Mesendoderm (in vitro differentiated cells): ENCODE measurements at regions not wholly inside any gene's neighbourhood (a gene's known extent, or its start where the extent isn't known, plus 50 kb on each side); places are given as distances from the start of the nearest gene placed in this dataset.

Experiments used
- DNase-seq: peaks from one replicate; pipeline ENCODE4 v3.0.0; 2013
- H2AK5ac ChIP-seq: 2 replicates; pipeline ENCODE4 v1.6.1; 2013; ENCODE audit warnings: low read length, inconsistent platforms
- H2BK120ac ChIP-seq: 2 replicates; pipeline ENCODE4 v1.6.1; 2013; ENCODE audit warnings: low read depth, mild to moderate bottlenecking, low read length, moderate library complexity, mixed read lengths
- H2BK15ac ChIP-seq: replicated peaks from 2 replicates; pipeline ENCODE4 v1.6.1; 2013; ENCODE audit warnings: low read depth, mild to moderate bottlenecking, moderate library complexity
- H2BK5ac ChIP-seq: 2 replicates; pipeline ENCODE4 v1.6.1; 2013; ENCODE audit warnings: low read length, inconsistent platforms
- H3K18ac ChIP-seq: 2 replicates; pipeline ENCODE4 v1.6.1; 2013; ENCODE audit warnings: mild to moderate bottlenecking, low read length, mixed read lengths
- H3K23ac ChIP-seq: one replicate; pipeline ENCODE4 v1.6.1; 2013; ENCODE audit warnings: low read length
- H3K27ac ChIP-seq: 2 replicates; pipeline ENCODE4 v1.5.1; 2013; ENCODE audit warnings: low read depth, mild to moderate bottlenecking, inconsistent platforms, low read length, moderate library complexity
- H3K27me3 ChIP-seq: 2 replicates; pipeline ENCODE4 v1.6.1; 2013; ENCODE audit warnings: low read length, control low read depth, mild to moderate bottlenecking, inconsistent platforms; ENCODE audit not compliant: insufficient read depth, poor library complexity
- H3K36me3 ChIP-seq: 2 replicates; pipeline ENCODE4 v1.6.1; 2013; ENCODE audit warnings: low read length, inconsistent platforms; ENCODE audit not compliant: control insufficient read depth, insufficient read depth
- H3K4ac ChIP-seq: one replicate; pipeline ENCODE4 v1.6.1; 2013; ENCODE audit warnings: low read depth, mild to moderate bottlenecking, low read length, moderate library complexity
- H3K4me1 ChIP-seq: 2 replicates; pipeline ENCODE4 v1.6.1; 2013; ENCODE audit warnings: low read depth, low read length, inconsistent platforms; ENCODE audit not compliant: control insufficient read depth
- H3K4me2 ChIP-seq: 2 replicates; pipeline ENCODE4 v1.6.1; 2013; ENCODE audit warnings: low read length
- H3K4me3 ChIP-seq: 2 replicates; pipeline ENCODE4 v1.5.1; 2013; ENCODE audit warnings: mild to moderate bottlenecking, low read length
- H3K56ac ChIP-seq: one replicate; pipeline ENCODE4 v1.6.1; 2013; ENCODE audit warnings: low read length
- H3K79me1 ChIP-seq: 2 replicates; pipeline ENCODE4 v1.6.1; 2013; ENCODE audit warnings: low read length, inconsistent platforms
- H3K79me2 ChIP-seq: 2 replicates; pipeline ENCODE4 v1.6.1; 2013; ENCODE audit warnings: mild to moderate bottlenecking, low read length; ENCODE audit not compliant: control insufficient read depth, insufficient read depth
- H3K9ac ChIP-seq: 2 replicates; pipeline ENCODE4 v1.6.1; 2013; ENCODE audit warnings: low read length, inconsistent platforms
- H4K5ac ChIP-seq: one replicate; pipeline ENCODE4 v1.6.1; 2013; ENCODE audit warnings: low read length
- H4K8ac ChIP-seq: one replicate; pipeline ENCODE4 v1.6.1; 2013; ENCODE audit warnings: low read depth, mild to moderate bottlenecking, control low read depth, low read length, moderate library complexity
- WGBS: extraction: QIAGEN DNeasy Blood & Tissue Kit; methylation state at CpG from one replicate; pipeline ENCODE4 v1.1.7; 2013; ENCODE audit warnings: low lambda C conversion rate, missing lambda C conversion rate; ENCODE audit not compliant: insufficient coverage; ENCODE audit errors: extremely low coverage; 5-methylcytosine and 5-hydroxymethylcytosine counted together

GRCh38 chr18:75687626-75688025 lies 260.1 kb upstream of the SMIM21 start:
- Histone ChIP-seq H3K4ac (no peak overlapping the region), H3K9ac (no peak overlapping the region), H2BK5ac (no peak overlapping the region), H3K56ac (no peak overlapping the region), H3K4me3 (no peak overlapping the region), H3K23ac (no peak overlapping the region), H3K4me1 (no peaks in the 10 kb centered on the region), H3K36me3 (no peaks in the 10 kb centered on the region), H3K79me2 (no peaks in the 10 kb centered on the region), H3K18ac (no peak overlapping the region), H3K27me3 (no peaks in the 10 kb centered on the region), H4K5ac (no peak overlapping the region), H3K4me2 (no peak overlapping the region), H3K27ac (no peak overlapping the region), H2BK15ac (no peak overlapping the region), H4K8ac (no peak overlapping the region), H2AK5ac (no peak overlapping the region), H2BK120ac (no peak overlapping the region), H3K79me1 (no peaks in the 10 kb centered on the region)
- no CpG with 5 or more reads among the region's 2 CpGs for WGBS
- DNase-seq: no peak

GRCh38 chr18:75683426-75683825 lies 255.9 kb upstream of the SMIM21 start:
- DNase-seq: no peak
- no peak overlapping the region for H2BK5ac ChIP-seq
- H3K79me2 ChIP-seq: no peaks in the 10 kb centered on the region
- no peak overlapping the region for H3K4me2 ChIP-seq
- H3K23ac ChIP-seq: no peak overlapping the region
- no peak overlapping the region for H4K8ac ChIP-seq
- H2AK5ac ChIP-seq: no peak overlapping the region
- H2BK120ac ChIP-seq: no peak overlapping the region
- H3K27me3 ChIP-seq: no peaks in the 10 kb centered on the region
- no peak overlapping the region for H3K9ac ChIP-seq
- H3K4me1 ChIP-seq: no peaks in the 10 kb centered on the region
- H3K4me3 ChIP-seq: no peak overlapping the region
- no peaks in the 10 kb centered on the region for H3K36me3 ChIP-seq
- no peak overlapping the region for H3K56ac ChIP-seq
- H3K4ac ChIP-seq: no peak overlapping the region
- no CpG with 5 or more reads among the region's 8 CpGs for WGBS
- no peak overlapping the region for H4K5ac ChIP-seq
- no peaks in the 10 kb centered on the region for H3K79me1 ChIP-seq
- H2BK15ac ChIP-seq: no peak overlapping the region
- no peak overlapping the region for H3K27ac ChIP-seq
- H3K18ac ChIP-seq: no peak overlapping the region

- Histone ChIP-seq H3K27me3 (no peaks in the 10 kb centered on the region), H3K23ac (no peak overlapping the region), H3K27ac (no peak overlapping the region), H3K4ac (no peak overlapping the region), H3K4me3 (no peak overlapping the region), H3K56ac (no peak overlapping the region), H3K9ac (no peak overlapping the region), H3K79me2 (no peaks in the 10 kb centered on the region), H3K18ac (no peak overlapping the region), H2BK120ac (no peak overlapping the region), H4K5ac (no peak overlapping the region), H2BK5ac (no peak overlapping the region), H3K79me1 (no peaks in the 10 kb centered on the region), H4K8ac (no peak overlapping the region), H3K4me2 (no peak overlapping the region), H2BK15ac (no peak overlapping the region), H2AK5ac (no peak overlapping the region), H3K4me1 (no peaks in the 10 kb centered on the region), H3K36me3 (no peaks in the 10 kb centered on the region)
- DNase-seq: no peak
- WGBS: no CpG with 5 or more reads among the region's 7 CpGs
Measured at GRCh38 chr18:75681538-75682115, 254.1 kb upstream of the SMIM21 start.

GRCh38 chr18:75679331-75679730 lies 251.8 kb upstream of the SMIM21 start:
- H3K4me3 ChIP-seq: no peak overlapping the region
- no peaks in the 10 kb centered on the region for H3K4me1 ChIP-seq
- no peak overlapping the region for H3K18ac ChIP-seq
- H3K9ac ChIP-seq: no peak overlapping the region
- H4K5ac ChIP-seq: no peak overlapping the region
- H2BK5ac ChIP-seq: no peak overlapping the region
- H3K4me2 ChIP-seq: no peak overlapping the region
- no peaks in the 10 kb centered on the region for H3K36me3 ChIP-seq
- no peak overlapping the region for H2BK120ac ChIP-seq
- no peak for DNase-seq
- H2BK15ac ChIP-seq: no peak overlapping the region
- no peak overlapping the region for H3K56ac ChIP-seq
- H3K4ac ChIP-seq: no peak overlapping the region
- no peak overlapping the region for H2AK5ac ChIP-seq
- no peak overlapping the region for H3K23ac ChIP-seq
- H3K79me2 ChIP-seq: no peaks in the 10 kb centered on the region
- H3K27me3 ChIP-seq: no peaks in the 10 kb centered on the region
- H3K79me1 ChIP-seq: no peaks in the 10 kb centered on the region
- H4K8ac ChIP-seq: no peak overlapping the region
- no peak overlapping the region for H3K27ac ChIP-seq
- no CpG with 5 or more reads among the region's 13 CpGs for WGBS

- Histone ChIP-seq H3K56ac (no peak overlapping the region), H4K5ac (no peak overlapping the region), H3K27me3 (no peaks in the 10 kb centered on the region), H3K18ac (no peak overlapping the region), H3K27ac (no peak overlapping the region), H3K4me3 (no peak overlapping the region), H3K36me3 (no peaks in the 10 kb centered on the region), H3K9ac (no peak overlapping the region), H3K4me2 (no peak overlapping the region), H3K4me1 (no peaks in the 10 kb centered on the region), H3K79me1 (no peaks in the 10 kb centered on the region), H4K8ac (no peak overlapping the region), H2BK15ac (no peak overlapping the region), H2BK120ac (no peak overlapping the region), H2BK5ac (no peak overlapping the region), H3K23ac (no peak overlapping the region), H3K4ac (no peak overlapping the region), H2AK5ac (no peak overlapping the region), H3K79me2 (no peaks in the 10 kb centered on the region)
- WGBS: no CpG with 5 or more reads among the region's 7 CpGs
- no peak for DNase-seq
Measured at GRCh38 chr18:75678627-75679026, 251.1 kb upstream of the SMIM21 start.
